ENCODE measurements at regions not wholly inside any gene's neighbourhood (a gene's known extent, or its start where the extent isn't known, plus 50 kb on each side); places are given as distances from the start of the nearest gene placed in this dataset.
"Not testable (repeated sequence)": the region's sequence is repeated elsewhere in the genome, so short reads cannot be mapped to it uniquely, and the experiment has no call there.

- 19 to 47% methylated on average over 7 to 9 of the region's 9 CpGs for WGBS, 2 donors (ENCODE audit: low coverage in 1 of 2)
- DNase-seq, result peak; percentile 41
- H3K9me3 ChIP-seq; H3K36me3 ChIP-seq; H3K4me1 ChIP-seq; H3K27me3 ChIP-seq; in situ Hi-C loops (cut with MboI; ENCODE audit: low pct_ligation_motif_present in 1 of 4, low pct_unique_long_range_greater_than_20kb in 1 of 4, low sequenced_read_pairs in 3 of 4); intact Hi-C loops (cut with DNase I; ENCODE audit: low total_unique reads); H3K4me3 ChIP-seq: not testable (repeated sequence)
- TF ChIP-seq, protein P1, sequence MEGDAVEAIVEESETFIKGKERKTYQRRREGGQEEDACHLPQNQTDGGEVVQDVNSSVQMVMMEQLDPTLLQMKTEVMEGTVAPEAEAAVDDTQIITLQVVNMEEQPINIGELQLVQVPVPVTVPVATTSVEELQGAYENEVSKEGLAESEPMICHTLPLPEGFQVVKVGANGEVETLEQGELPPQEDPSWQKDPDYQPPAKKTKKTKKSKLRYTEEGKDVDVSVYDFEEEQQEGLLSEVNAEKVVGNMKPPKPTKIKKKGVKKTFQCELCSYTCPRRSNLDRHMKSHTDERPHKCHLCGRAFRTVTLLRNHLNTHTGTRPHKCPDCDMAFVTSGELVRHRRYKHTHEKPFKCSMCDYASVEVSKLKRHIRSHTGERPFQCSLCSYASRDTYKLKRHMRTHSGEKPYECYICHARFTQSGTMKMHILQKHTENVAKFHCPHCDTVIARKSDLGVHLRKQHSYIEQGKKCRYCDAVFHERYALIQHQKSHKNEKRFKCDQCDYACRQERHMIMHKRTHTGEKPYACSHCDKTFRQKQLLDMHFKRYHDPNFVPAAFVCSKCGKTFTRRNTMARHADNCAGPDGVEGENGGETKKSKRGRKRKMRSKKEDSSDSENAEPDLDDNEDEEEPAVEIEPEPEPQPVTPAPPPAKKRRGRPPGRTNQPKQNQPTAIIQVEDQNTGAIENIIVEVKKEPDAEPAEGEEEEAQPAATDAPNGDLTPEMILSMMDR (IDR thresholded peaks at IDR 0.05), result peak in 1 of 5 experiments; percentile 10
- peak overlapping the region; percentile 21 to 61 (median 46) for H3K27ac ChIP-seq
Measured at GRCh38 chr1:228949617-228950016, 214.3 kb downstream of the RHOU start.

- H3K9me3 ChIP-seq, result no peaks in the 10 kb centered on the region
- peaks cover 0 to 6% (median 5%) of the 10 kb centered on the region in 4 donors for H3K4me1 ChIP-seq
- H3K27ac ChIP-seq, result no peak overlapping the region
- TF ChIP-seq EP300 (IDR thresholded peaks at IDR 0.05; ENCODE audit: low read depth) (no peak), POLR2AphosphoS5 (IDR thresholded peaks at IDR 0.05) (no peak), POLR2A (IDR thresholded peaks at IDR 0.05) (no peak)
- TF ChIP-seq, protein P1 (IDR thresholded peaks at IDR 0.05), result no peak
- no peak overlapping the region for H3K4me3 ChIP-seq
- intact Hi-C loops (cut with DNase I; ENCODE audit: low total_unique reads), result no loop called here
- H3K36me3 ChIP-seq, result no peaks in the 10 kb centered on the region
- no peak for DNase-seq
- H3K27me3 ChIP-seq, result no peaks in the 10 kb centered on the region
- 88 to 96% methylated on average over 4 of the region's 4 CpGs for WGBS, 2 donors (ENCODE audit: low coverage in 1 of 2)
- in situ Hi-C loops (cut with MboI; ENCODE audit: low pct_ligation_motif_present in 1 of 4, low pct_unique_long_range_greater_than_20kb in 1 of 4, low sequenced_read_pairs in 3 of 4), result no loop called here
Measured at GRCh38 chr1:228953207-228953606, 217.9 kb downstream of the RHOU start.

GRCh38 chr1:228953808-228954207 lies 218.5 kb downstream of the RHOU start:
- intact Hi-C loops (cut with DNase I; ENCODE audit: low total_unique reads); in situ Hi-C loops (cut with MboI; ENCODE audit: low pct_ligation_motif_present in 1 of 4, low pct_unique_long_range_greater_than_20kb in 1 of 4, low sequenced_read_pairs in 3 of 4); H3K9me3 ChIP-seq; H3K4me3 ChIP-seq; H3K36me3 ChIP-seq; H3K4me1 ChIP-seq; H3K27me3 ChIP-seq; H3K27ac ChIP-seq; DNase-seq: not testable (repeated sequence)
- WGBS, 2 donors (ENCODE audit: low coverage in 1 of 2), result 88% methylated on average over 11 of the region's 11 CpGs; no CpG with 5 or more reads in 1 of the 2 donors

DNA sequence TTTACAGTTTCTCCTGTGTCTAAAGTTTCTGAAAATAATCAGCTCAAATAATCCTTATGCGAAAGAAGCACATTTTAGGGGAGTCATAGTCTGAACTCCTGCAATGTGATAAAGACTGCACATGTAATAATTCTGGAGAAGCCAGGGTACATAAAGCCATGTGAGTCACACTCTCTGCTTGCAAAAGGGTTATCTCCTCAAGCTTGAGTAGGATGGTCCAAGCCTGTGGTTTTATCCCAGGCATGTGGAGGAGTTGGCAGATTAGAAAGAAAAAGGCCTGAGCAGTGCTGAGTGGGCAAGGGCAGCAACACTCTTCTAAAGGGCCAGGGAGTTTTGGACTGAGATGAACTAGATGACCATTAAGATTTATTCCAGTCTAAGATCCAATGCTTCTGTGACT lies 220.4 kb downstream of the RHOU start:
- H3K9me3 ChIP-seq, result no peaks in the 10 kb centered on the region
- no peak overlapping the region for H3K27ac ChIP-seq
- H3K36me3 ChIP-seq, result no peaks in the 10 kb centered on the region
- TF ChIP-seq, protein P1 (IDR thresholded peaks at IDR 0.05), result no peak
- TF ChIP-seq EP300 (IDR thresholded peaks at IDR 0.05; ENCODE audit: low read depth) (no peak), POLR2AphosphoS5 (IDR thresholded peaks at IDR 0.05) (no peak), POLR2A (IDR thresholded peaks at IDR 0.05) (no peak)
- H3K27me3 ChIP-seq, result no peaks in the 10 kb centered on the region
- H3K4me1 ChIP-seq, result no peaks in the 10 kb centered on the region
- in situ Hi-C loops (cut with MboI; ENCODE audit: low pct_ligation_motif_present in 1 of 4, low pct_unique_long_range_greater_than_20kb in 1 of 4, low sequenced_read_pairs in 3 of 4) (no loop called here), intact Hi-C loops (cut with DNase I; ENCODE audit: low total_unique reads) (no loop called here)
- DNase-seq, result no peak
- WGBS, 2 donors (ENCODE audit: low coverage in 1 of 2), result 97 to 100% methylated on average over 1 of the region's 1 CpG
- H3K4me3 ChIP-seq, result no peak overlapping the region

GRCh38 chr1:228956864-228957263 lies 221.6 kb downstream of the RHOU start:
- Histone ChIP-seq H3K36me3 (no peaks in the 10 kb centered on the region), H3K27me3 (no peaks in the 10 kb centered on the region), H3K4me1 (no peaks in the 10 kb centered on the region), H3K9me3 (no peaks in the 10 kb centered on the region), H3K27ac (no peak overlapping the region), H3K4me3 (no peak overlapping the region)
- 83 to 86% methylated on average over 4 to 5 of the region's 5 CpGs for WGBS, 2 donors (ENCODE audit: low coverage in 1 of 2)
- intact Hi-C loops (cut with DNase I; ENCODE audit: low total_unique reads) (no loop called here), in situ Hi-C loops (cut with MboI; ENCODE audit: low pct_ligation_motif_present in 1 of 4, low pct_unique_long_range_greater_than_20kb in 1 of 4, low sequenced_read_pairs in 3 of 4) (no loop called here)
- TF ChIP-seq EP300 (IDR thresholded peaks at IDR 0.05; ENCODE audit: low read depth), result no peak
- TF ChIP-seq, protein P1 (IDR thresholded peaks at IDR 0.05), result no peak
- TF ChIP-seq POLR2AphosphoS5 (IDR thresholded peaks at IDR 0.05), result no peak
- TF ChIP-seq POLR2A (IDR thresholded peaks at IDR 0.05), result no peak
- DNase-seq, result no peak
